Stimulated activated CD4-positive, alpha-beta T cell treated with anti-CD3 and anti-CD28 coated beads, TNF-alpha, amount 100 ng/mL, for 48 hours (primary cell): ENCODE measurements at regions not wholly inside any gene's neighbourhood (a gene's known extent, or its start where the extent isn't known, plus 50 kb on each side); places are given as distances from the start of the nearest gene placed in this dataset.
"Not testable (repeated sequence)": the region's sequence is repeated elsewhere in the genome, so short reads cannot be mapped to it uniquely, and the experiment has no call there.

Experiments
- DNase-seq, 3 donors: peaks; one replicate each; pipeline ENCODE4 v3.0.0-alpha.2; 2020; ENCODE audit warnings: low read depth in 3 of 3

DNA sequence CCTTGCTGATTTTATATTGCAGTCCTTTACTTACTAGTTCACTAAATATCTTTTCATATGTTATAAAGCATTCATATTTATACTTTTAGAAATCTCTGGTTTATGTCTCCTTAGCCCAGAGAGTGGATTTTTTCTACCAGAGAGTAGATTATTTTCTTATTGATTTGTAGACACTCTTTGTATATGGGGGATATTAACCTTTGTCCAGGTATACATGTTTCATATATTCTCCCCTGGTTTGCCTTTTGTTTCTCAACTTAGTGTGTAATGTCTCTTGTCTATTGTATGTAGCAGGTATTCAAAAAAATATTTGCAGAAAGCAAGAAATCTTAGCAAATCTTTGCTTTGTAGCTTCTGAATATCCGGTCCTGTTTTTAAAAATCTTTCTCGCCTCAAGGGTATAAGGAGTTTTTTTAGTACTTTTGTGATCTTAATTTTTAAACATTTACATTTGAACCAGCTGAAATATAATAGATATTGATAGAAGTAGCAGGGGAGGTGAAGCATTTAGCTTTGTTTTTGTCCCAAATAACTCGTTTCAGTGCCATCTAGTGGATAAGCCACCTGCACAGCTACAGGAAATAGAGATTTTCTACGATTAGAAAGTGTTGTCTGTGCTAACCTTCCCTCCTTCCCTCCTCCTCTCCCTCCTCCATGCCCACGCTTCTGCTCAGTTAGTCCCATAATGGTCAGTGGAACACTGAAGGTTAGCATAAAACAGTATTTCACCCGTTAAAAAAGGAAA is 97.0 kb downstream of the PHETA1 start:
- no peak for DNase-seq

DNA sequence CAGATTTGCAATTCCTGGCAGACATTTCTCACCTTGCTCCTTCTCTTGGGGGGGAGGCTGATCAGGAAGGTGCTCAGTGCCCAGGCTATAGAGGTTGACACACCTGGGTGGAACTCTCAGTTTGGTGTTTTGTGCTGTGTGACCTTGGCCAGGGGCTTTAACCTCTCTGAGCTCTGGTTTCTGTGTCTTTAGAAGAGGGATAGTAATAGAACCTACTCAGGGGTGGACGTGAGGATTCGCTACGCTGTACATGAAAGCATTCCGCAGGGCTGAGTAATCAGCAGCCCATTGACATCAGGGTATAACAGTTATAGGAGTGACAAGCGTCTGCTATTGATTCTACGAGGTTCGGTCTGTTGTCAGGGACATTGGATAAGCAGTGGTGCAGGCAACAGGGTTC is 98.1 kb downstream of the PHETA1 start:
- no peak for DNase-seq

DNA sequence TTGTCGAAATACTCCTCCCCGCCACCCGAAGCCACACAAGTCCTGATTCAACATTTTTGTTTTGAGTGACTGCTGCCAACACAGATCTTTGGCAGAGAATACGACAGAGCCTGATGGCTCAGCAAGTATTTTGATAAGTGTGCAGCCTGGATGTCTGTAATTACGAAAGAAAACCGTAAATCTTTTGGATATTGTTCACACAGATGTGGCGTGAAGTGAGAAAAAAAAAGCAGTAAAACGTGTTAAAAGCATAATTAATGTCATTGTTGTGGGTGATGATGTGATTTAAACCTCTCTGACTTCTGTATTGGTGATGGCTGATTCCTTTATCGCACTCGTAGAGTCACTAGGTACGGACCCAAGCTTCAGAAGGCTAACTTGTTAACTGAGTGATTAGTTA is 98.7 kb downstream of the PHETA1 start:
- no peak for DNase-seq

GRCh38 chr12:111269718-111270117 is 99.2 kb downstream of the PHETA1 start:
- no peak for DNase-seq

GRCh38 chr12:111268738-111269572 is 99.9 kb downstream of the PHETA1 start:
- peak in 1 of 3 donors; percentile 13 for DNase-seq

- DNase-seq = no peak
Observed at GRCh38 chr12:111267144-111267543, 101.8 kb downstream of the PHETA1 start.

GRCh38 chr12:111261911-111262676 is 106.8 kb downstream of the PHETA1 start:
- DNase-seq = no peak

DNA sequence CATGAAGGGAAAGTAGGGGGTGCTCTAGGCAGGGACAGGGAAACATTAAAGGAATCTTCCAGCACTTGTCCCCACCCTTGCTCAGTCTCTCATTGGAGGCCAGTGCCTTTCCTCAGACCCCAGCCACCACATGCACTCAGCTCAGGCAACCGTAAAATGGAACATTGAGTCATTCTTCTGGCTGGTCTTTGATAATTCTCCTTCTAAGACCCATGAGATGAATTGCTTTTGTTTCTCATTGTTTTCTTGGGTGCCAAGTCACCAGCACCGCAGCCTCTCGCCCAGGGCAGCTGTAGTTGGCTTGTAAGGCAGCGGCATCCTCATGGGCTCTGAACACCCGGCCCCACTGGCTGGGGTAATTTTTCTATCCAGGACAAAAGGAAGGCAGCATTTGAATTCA is 108.2 kb downstream of the PHETA1 start:
- DNase-seq = no peak

DNA sequence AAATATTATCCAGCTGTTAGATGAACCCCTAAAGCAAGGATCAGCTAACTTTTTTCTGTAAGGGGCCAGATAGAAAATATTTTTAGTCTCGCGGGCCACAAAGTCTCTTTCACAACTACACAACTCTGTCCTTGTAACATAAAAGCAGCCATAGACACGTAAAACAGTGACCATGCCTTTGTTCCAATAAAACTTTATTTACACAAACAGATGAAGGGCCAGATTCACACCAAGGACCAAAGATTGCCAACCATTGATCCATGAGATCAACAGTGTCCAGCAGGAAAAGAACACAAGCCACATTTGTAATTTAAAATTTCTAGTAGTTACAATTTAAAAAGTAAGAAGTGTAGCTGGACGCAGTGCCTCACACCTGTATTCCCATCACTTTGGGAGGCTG is 109.7 kb downstream of the PHETA1 start:
- DNase-seq = no peak

DNA sequence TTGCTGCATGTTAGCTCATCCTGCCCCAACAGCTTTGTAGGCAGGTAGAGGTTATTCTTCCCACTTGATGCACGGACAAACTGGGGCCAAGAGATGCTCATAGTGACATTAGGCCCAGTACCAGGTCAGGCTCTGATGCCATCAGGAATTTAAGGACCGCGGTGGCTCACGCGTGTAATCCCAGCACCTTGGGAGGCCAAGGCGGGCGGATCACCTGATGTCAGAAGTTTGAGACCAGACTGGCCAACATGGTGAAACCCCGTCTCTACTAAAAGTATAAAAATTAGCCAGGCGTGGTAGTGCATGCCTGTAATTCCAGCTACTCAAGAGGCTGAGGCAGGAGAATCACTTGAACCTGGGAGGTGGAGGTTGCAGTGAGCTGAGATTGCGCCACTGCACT is 110.8 kb downstream of the PHETA1 start:
- not testable (repeated sequence) for DNase-seq

- no peak for DNase-seq
Observed at GRCh38 chr12:111257435-111257902, 111.4 kb downstream of the PHETA1 start.

DNA sequence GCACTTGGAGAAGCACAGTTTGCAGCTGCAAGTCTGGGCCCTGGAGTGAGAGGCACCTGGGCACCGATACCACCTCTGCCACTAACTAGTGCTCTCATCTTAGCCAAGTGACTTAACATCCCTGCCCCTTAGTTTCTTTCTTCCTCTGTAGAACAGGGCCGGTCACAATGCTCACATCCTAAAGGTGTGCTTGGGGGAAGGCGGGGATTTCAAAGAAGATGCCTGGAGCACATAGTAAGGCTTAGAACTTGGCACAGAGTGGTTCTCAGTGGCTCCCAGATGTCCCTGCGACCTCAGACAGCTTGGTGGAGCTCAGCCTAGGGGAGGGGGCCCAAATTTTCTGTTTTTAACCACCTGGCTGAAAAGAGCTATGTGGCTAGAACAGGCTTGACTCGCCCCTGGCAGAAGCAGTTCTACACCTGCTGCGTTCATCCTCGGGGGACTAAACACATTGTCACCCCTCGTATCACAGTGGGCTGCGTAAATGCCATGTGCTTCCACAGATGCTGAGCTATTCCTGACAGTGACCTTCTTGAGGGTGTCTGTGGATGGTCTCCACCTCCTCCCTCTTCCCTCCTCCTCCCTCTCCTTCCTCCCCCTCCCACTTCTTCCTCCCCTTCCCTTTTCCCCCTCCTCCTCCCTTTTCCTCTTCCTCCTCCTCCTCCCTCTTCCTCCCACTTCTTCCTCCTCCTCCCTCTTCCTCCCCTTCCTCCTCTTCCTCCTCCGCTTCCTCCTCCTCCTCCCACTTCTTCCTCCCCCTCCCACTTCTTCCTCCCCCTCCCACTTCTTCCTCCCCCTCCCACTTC is 112.1 kb downstream of the PHETA1 start:
- no peak for DNase-seq

- DNase-seq = no peak
Observed at GRCh38 chr12:111255261-111255660, 113.6 kb downstream of the PHETA1 start.

DNA sequence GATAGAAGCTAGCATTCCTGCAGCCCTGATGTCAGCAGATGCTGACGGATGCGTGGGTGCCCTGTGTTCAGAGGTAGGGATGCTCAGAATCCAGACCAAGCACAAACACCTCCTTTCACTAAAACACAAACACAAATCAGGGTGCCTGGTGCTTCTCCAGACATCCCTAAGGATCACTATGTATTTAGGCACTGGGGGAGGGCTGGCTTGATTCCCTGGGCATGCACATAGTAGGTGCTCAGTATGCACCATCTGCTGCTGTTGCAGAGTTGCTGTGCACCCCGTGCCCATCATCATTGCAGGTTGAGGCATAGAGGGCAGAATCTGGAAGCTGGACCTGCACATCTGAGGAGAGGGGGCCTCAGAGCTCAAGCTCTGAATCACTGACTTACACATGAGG is 114.8 kb downstream of the PHETA1 start:
- DNase-seq = no peak

- DNase-seq = no peak
Observed at GRCh38 chr12:111253213-111253612, 115.7 kb downstream of the PHETA1 start.

- DNase-seq = no peak
Observed at GRCh38 chr12:111251787-111252186, 117.1 kb downstream of the PHETA1 start.

- DNase-seq = no peak
Observed at GRCh38 chr12:111251058-111251730, 117.7 kb downstream of the PHETA1 start.

DNA sequence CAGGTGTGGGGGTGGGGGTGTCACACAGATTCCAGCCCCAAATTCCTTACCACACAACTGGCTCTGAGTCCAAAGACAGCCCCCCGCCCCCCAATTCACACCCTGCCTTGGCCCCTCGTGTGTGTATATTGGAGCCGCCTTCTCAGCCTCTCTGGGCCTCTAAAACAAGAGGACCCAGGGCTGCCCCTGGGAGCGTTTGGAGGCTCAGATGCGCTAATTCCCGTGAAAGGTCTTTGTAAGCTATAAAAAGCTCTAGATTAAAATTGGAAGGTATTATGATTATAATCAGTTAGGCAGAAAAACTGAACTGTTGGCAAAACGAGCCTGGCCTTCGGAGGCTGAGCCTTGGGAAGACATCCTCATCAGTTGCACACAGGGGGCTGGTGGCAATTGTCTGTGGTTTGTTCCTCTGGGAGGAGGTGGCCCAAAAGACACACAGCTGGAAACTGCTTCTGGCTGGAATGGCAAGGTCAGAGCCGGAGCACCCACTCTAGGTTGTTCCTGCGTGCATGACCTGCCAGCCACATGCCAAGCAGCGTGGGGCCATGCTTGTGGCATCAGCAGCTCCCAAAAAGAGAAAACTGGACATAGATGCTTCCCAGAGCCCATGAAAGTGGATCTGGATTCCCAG is 118.5 kb downstream of the PHETA1 start:
- DNase-seq = no peak

GRCh38 chr12:111249757-111250156 is 119.1 kb downstream of the PHETA1 start:
- no peak for DNase-seq

- DNase-seq = no peak
Observed at GRCh38 chr12:111249018-111249370, 119.9 kb downstream of the PHETA1 start.
